Upper lobe of left lung (tissue), 6 donors: ENCODE measurements at regions not wholly inside any gene's neighbourhood (a gene's known extent, or its start where the extent isn't known, plus 50 kb on each side); places are given as distances from the start of the nearest gene placed in this dataset.

Source experiments
- ATAC-seq, 2 donors: fragments of 200-7000 bp; cut with Tn5 transposase; one replicate each; pipeline ENCODE4 v1.9.1; 2022; ENCODE audit warnings: mild to moderate bottlenecking in 2 of 2, moderate library complexity in 2 of 2; ENCODE audit not compliant: low FRiP score in 2 of 2
- DNase-seq, 2 donors: peaks; one replicate each; pipeline ENCODE4 v3.0.0-alpha.2; 2019 to 2020
- H3K27ac ChIP-seq, 4 donors: fragments of 200-600 bp; sonication (generic); one replicate each; pipeline ENCODE4 v1.5.1; 2016 to 2019
- H3K27me3 ChIP-seq, 4 donors: fragments of 200-600 bp; sonication (generic); one replicate each; pipeline ENCODE4 v1.5.1; 2017 to 2019
- H3K36me3 ChIP-seq, 4 donors: fragments of 200-600 bp; sonication (generic); one replicate each; pipeline ENCODE4 v1.5.1; 2016 to 2019
- H3K4me1 ChIP-seq, 4 donors: fragments of 200-600 bp; sonication (generic); one replicate each; pipeline ENCODE4 v1.5.1; 2018 to 2019
- H3K4me3 ChIP-seq, 4 donors: fragments of 200-600 bp; sonication (generic); one replicate each; pipeline ENCODE4 v1.5.1; 2017 to 2019; ENCODE audit warnings: mild to moderate bottlenecking in 2 of 4, moderate library complexity in 1 of 4
- H3K9me3 ChIP-seq, 4 donors: fragments of 200-600 bp; sonication (generic); one replicate each; pipeline ENCODE4 v1.5.1; 2018 to 2019
- EP300 ChIP-seq, 4 donors: sonication (generic); formaldehyde crosslinking; IDR thresholded peaks; one replicate each; pipeline ENCODE4 v1.5.1; 2017; ENCODE audit warnings: antibody characterized with exemption in 4 of 4, control low read depth in 2 of 4
- POLR2A ChIP-seq, 4 donors: fragments of 450-650 bp; IDR thresholded peaks; one replicate each; pipeline ENCODE4 v1.5.1; 2016 to 2017; ENCODE audit warnings: antibody characterized with exemption in 4 of 4, mild to moderate bottlenecking in 2 of 4
- POLR2AphosphoS5 ChIP-seq, 2 donors: sonication (generic); formaldehyde crosslinking; IDR thresholded peaks; one replicate each; pipeline ENCODE4 v1.5.1; 2017; ENCODE audit warnings: antibody characterized with exemption in 2 of 2
- WGBS, 2 donors: methylation state at CpG; one replicate each; pipeline ENCODE4 v1.1.5; 2017 to 2018; 5-methylcytosine and 5-hydroxymethylcytosine counted together
- TF ChIP-seq, protein P1 (sequence below), 6 experiments: fragments of 450-650 bp in 4 of 6; fragments of 200-600 bp in 2 of 6; sonication (generic) in 2 of 6; IDR thresholded peaks; one replicate each; pipeline ENCODE4 v1.5.1; 2016 to 2019; ENCODE audit warnings: antibody characterized with exemption in 6 of 6
- donor health status: DM: no; HTN: no; CAD: no; lungs with moderate emphysema.
- donor health status: DM: no; HTN: yes; CAD: no; lungs with severe emphysema.

GRCh38 chr10:60646966-60647796, 131.1 kb upstream of the CDK1 start:
- ATAC-seq (peak in 1 of 2 donors; percentile 69), DNase-seq (no peak)
- TF ChIP-seq EP300 (IDR thresholded peaks at IDR 0.05) (no peak), POLR2A (IDR thresholded peaks at IDR 0.05) (no peak)
- TF ChIP-seq, protein P1, sequence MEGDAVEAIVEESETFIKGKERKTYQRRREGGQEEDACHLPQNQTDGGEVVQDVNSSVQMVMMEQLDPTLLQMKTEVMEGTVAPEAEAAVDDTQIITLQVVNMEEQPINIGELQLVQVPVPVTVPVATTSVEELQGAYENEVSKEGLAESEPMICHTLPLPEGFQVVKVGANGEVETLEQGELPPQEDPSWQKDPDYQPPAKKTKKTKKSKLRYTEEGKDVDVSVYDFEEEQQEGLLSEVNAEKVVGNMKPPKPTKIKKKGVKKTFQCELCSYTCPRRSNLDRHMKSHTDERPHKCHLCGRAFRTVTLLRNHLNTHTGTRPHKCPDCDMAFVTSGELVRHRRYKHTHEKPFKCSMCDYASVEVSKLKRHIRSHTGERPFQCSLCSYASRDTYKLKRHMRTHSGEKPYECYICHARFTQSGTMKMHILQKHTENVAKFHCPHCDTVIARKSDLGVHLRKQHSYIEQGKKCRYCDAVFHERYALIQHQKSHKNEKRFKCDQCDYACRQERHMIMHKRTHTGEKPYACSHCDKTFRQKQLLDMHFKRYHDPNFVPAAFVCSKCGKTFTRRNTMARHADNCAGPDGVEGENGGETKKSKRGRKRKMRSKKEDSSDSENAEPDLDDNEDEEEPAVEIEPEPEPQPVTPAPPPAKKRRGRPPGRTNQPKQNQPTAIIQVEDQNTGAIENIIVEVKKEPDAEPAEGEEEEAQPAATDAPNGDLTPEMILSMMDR (IDR thresholded peaks at IDR 0.05), result peak; percentile 55 to 75 (median 68)
- WGBS, 2 donors, result 18 to 19% methylated on average over 6 of the region's 6 CpGs
- no peaks in the 10 kb centered on the region for H3K36me3 ChIP-seq
- no peaks in the 10 kb centered on the region for H3K27me3 ChIP-seq
- no peak overlapping the region for H3K4me3 ChIP-seq
- peaks cover 0 to 15% (median 9%) of the 10 kb centered on the region in 4 donors for H3K4me1 ChIP-seq
- H3K27ac ChIP-seq, result no peak overlapping the region
- H3K9me3 ChIP-seq, result no peaks in the 10 kb centered on the region

GRCh38 chr10:60645980-60646379, 132.3 kb upstream of the CDK1 start:
- TF ChIP-seq, protein P1 (IDR thresholded peaks at IDR 0.05), result no peak
- TF ChIP-seq POLR2A (IDR thresholded peaks at IDR 0.05) (no peak), EP300 (IDR thresholded peaks at IDR 0.05) (no peak), POLR2AphosphoS5 (IDR thresholded peaks at IDR 0.05) (no peak)
- H3K4me1 ChIP-seq, result peaks cover 0 to 15% (median 5%) of the 10 kb centered on the region in 4 donors
- no peak overlapping the region for H3K27ac ChIP-seq
- H3K36me3 ChIP-seq, result no peaks in the 10 kb centered on the region
- 59 to 69% methylated on average over 2 of the region's 2 CpGs for WGBS, 2 donors
- no peak overlapping the region for H3K4me3 ChIP-seq
- ATAC-seq (no peak), DNase-seq (no peak)
- no peaks in the 10 kb centered on the region for H3K27me3 ChIP-seq
- H3K9me3 ChIP-seq, result no peaks in the 10 kb centered on the region

DNA sequence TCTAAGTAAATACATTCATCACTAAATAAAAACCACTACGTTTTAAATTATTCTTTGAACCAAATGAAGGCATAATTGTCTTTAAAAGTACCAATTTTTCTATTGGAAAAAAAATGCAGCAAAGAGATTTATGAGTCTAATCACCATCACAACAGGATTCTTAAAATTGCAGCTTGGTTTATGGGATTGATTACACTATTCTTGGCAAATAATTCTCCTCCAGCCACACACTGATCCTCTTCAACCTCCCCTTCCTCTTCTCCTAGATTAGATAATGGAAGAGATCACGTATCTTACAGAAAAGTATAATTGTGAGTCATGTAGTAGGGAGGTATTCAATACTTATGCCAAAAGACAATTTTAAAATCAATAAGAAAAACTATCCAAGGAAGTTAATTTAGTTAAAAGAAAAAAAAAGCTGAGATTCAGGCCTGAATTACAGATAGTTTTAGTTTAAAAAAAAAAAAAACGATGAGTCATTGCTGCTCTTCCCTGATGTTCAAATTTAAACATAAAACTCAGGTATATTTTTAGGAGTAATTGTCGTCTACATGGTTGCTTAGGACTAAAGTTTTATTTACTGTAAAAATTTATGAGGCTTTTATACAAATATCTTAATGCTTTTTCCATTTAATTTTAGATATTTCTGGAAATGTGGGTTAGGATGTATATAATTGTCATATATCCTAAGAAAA, 133.7 kb upstream of the CDK1 start:
- Histone ChIP-seq H3K27me3 (no peaks in the 10 kb centered on the region), H3K9me3 (no peaks in the 10 kb centered on the region), H3K36me3 (no peaks in the 10 kb centered on the region), H3K27ac (no peak overlapping the region), H3K4me1 (peaks cover 0 to 8% (median 2%) of the 10 kb centered on the region in 4 donors), H3K4me3 (no peak overlapping the region)
- ATAC-seq (no peak), DNase-seq (no peak)
- TF ChIP-seq EP300 (IDR thresholded peaks at IDR 0.05) (no peak), POLR2AphosphoS5 (IDR thresholded peaks at IDR 0.05) (no peak), POLR2A (IDR thresholded peaks at IDR 0.05) (no peak)
- TF ChIP-seq, protein P1 (IDR thresholded peaks at IDR 0.05), result no peak
- WGBS, 2 donors, result 82 to 83% methylated on average over 4 of the region's 4 CpGs

GRCh38 chr10:60643874-60644273, 134.4 kb upstream of the CDK1 start:
- H3K36me3 ChIP-seq, result no peaks in the 10 kb centered on the region
- WGBS, 2 donors, result 77 to 86% methylated on average over 1 of the region's 1 CpG
- H3K27ac ChIP-seq, result no peak overlapping the region
- no peaks in the 10 kb centered on the region for H3K27me3 ChIP-seq
- ATAC-seq (no peak), DNase-seq (no peak)
- H3K4me3 ChIP-seq, result no peak overlapping the region
- peaks cover 0 to 8% (median 2%) of the 10 kb centered on the region in 4 donors for H3K4me1 ChIP-seq
- H3K9me3 ChIP-seq, result no peaks in the 10 kb centered on the region
- TF ChIP-seq EP300 (IDR thresholded peaks at IDR 0.05) (no peak), POLR2AphosphoS5 (IDR thresholded peaks at IDR 0.05) (no peak), POLR2A (IDR thresholded peaks at IDR 0.05) (no peak)
- TF ChIP-seq, protein P1 (IDR thresholded peaks at IDR 0.05), result no peak
